GM23338 (cell line): ENCODE measurements at regions not wholly inside any gene's neighbourhood (a gene's known extent, or its start where the extent isn't known, plus 50 kb on each side); places are given as distances from the start of the nearest gene placed in this dataset.

Source experiments
- NANOG ChIP-seq: IDR thresholded peaks from 2 replicates; pipeline ENCODE4 v1.6.1; 2016; ENCODE audit warnings: antibody characterized with exemption, borderline replicate concordance
- TF ChIP-seq, protein P1 (sequence below): fragments of 250-450 bp; sonication (Bioruptor Pico); IDR thresholded peaks from 2 replicates; pipeline ENCODE4 v1.5.0; 2020; ENCODE audit warnings: mild to moderate bottlenecking, moderate library complexity
- TF ChIP-seq, protein P2 (sequence below), 2 experiments: fragments of 200-600 bp in 1 of 2; sonication (generic) in 1 of 2; conservative IDR thresholded peaks; 2 replicates each; pipeline versions ENCODE4 v1.5.1 to v1.6.1; 2016 to 2017; ENCODE audit warnings: antibody characterized with exemption in 2 of 2, low read depth in 2 of 2, mild to moderate bottlenecking in 2 of 2, moderate library complexity in 1 of 2

DNA sequence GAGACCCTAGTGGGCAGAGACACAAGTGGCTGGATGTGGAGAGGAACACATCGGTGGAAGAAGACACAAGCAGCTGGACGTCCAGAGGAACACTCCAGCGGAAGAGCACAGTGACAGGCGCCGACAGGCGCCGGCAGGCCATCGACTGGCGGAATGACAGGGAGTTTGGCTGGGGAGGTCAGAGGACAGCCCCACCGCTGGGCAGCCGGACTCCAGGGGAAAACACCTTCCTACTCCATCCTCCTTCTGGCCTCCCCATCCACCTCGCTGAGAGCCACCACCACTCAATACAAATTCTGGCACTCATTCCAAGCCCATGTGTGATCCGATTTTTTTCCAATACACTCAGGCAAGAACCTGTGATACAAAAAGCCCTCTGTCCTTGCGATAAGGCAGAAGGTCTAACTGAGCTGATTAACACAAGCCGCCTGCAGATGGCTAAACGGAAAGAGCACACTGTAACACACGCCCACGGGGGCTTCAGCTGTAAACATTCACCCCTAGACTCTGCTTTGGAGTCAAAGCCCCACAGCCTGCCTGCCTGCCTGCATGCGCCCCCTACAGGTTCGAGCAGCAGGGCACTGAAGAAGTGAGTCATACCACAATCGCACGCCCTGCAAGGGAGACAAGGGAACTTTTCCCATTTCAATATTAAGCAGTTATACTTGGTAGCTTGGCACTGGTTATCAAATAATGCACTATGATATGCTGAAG, 50.2 kb upstream of the LRP1B start (continued):
- TF ChIP-seq, protein P1, sequence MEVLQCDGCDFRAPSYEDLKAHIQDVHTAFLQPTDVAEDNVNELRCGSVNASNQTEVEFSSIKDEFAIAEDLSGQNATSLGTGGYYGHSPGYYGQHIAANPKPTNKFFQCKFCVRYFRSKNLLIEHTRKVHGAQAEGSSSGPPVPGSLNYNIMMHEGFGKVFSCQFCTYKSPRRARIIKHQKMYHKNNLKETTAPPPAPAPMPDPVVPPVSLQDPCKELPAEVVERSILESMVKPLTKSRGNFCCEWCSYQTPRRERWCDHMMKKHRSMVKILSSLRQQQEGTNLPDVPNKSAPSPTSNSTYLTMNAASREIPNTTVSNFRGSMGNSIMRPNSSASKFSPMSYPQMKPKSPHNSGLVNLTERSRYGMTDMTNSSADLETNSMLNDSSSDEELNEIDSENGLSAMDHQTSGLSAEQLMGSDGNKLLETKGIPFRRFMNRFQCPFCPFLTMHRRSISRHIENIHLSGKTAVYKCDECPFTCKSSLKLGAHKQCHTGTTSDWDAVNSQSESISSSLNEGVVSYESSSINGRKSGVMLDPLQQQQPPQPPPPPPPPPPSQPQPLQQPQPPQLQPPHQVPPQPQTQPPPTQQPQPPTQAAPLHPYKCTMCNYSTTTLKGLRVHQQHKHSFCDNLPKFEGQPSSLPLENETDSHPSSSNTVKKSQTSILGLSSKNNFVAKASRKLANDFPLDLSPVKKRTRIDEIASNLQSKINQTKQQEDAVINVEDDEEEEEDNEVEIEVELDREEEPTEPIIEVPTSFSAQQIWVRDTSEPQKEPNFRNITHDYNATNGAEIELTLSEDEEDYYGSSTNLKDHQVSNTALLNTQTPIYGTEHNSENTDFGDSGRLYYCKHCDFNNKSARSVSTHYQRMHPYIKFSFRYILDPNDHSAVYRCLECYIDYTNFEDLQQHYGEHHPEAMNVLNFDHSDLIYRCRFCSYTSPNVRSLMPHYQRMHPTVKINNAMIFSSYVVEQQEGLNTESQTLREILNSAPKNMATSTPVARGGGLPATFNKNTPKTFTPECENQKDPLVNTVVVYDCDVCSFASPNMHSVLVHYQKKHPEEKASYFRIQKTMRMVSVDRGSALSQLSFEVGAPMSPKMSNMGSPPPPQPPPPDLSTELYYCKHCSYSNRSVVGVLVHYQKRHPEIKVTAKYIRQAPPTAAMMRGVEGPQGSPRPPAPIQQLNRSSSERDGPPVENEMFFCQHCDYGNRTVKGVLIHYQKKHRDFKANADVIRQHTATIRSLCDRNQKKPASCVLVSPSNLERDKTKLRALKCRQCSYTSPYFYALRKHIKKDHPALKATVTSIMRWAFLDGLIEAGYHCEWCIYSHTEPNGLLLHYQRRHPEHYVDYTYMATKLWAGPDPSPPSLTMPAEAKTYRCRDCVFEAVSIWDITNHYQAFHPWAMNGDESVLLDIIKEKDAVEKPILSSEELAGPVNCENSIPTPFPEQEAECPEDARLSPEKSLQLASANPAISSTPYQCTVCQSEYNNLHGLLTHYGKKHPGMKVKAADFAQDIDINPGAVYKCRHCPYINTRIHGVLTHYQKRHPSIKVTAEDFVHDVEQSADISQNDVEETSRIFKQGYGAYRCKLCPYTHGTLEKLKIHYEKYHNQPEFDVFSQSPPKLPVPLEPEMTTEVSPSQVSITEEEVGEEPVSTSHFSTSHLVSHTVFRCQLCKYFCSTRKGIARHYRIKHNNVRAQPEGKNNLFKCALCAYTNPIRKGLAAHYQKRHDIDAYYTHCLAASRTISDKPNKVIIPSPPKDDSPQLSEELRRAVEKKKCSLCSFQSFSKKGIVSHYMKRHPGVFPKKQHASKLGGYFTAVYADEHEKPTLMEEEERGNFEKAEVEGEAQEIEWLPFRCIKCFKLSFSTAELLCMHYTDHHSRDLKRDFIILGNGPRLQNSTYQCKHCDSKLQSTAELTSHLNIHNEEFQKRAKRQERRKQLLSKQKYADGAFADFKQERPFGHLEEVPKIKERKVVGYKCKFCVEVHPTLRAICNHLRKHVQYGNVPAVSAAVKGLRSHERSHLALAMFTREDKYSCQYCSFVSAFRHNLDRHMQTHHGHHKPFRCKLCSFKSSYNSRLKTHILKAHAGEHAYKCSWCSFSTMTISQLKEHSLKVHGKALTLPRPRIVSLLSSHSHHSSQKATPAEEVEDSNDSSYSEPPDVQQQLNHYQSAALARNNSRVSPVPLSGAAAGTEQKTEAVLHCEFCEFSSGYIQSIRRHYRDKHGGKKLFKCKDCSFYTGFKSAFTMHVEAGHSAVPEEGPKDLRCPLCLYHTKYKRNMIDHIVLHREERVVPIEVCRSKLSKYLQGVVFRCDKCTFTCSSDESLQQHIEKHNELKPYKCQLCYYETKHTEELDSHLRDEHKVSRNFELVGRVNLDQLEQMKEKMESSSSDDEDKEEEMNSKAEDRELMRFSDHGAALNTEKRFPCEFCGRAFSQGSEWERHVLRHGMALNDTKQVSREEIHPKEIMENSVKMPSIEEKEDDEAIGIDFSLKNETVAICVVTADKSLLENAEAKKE (CRISPR knock-in tag) = 0 out of 2 replicates have a peak, but pooled peaks have one; percentile 5
- TF ChIP-seq, protein P2, sequence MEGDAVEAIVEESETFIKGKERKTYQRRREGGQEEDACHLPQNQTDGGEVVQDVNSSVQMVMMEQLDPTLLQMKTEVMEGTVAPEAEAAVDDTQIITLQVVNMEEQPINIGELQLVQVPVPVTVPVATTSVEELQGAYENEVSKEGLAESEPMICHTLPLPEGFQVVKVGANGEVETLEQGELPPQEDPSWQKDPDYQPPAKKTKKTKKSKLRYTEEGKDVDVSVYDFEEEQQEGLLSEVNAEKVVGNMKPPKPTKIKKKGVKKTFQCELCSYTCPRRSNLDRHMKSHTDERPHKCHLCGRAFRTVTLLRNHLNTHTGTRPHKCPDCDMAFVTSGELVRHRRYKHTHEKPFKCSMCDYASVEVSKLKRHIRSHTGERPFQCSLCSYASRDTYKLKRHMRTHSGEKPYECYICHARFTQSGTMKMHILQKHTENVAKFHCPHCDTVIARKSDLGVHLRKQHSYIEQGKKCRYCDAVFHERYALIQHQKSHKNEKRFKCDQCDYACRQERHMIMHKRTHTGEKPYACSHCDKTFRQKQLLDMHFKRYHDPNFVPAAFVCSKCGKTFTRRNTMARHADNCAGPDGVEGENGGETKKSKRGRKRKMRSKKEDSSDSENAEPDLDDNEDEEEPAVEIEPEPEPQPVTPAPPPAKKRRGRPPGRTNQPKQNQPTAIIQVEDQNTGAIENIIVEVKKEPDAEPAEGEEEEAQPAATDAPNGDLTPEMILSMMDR (conservative IDR thresholded peaks at IDR 0.05; ENCODE audit: low read depth in 2 of 2) = peak; percentile 91 to 95
- no peak for TF ChIP-seq NANOG
